Endothelial cell of umbilical vein (primary cell): ENCODE measurements at regions not wholly inside any gene's neighbourhood (a gene's known extent, or its start where the extent isn't known, plus 50 kb on each side); places are given as distances from the start of the nearest gene placed in this dataset.
A peak's percentile ranks its signal among the peaks of the same experiment; 100 is the strongest.

Experiments
- BruUV-seq: library from RNA; stranded (reverse); fragments of 400-500 nt; replicated peaks from 2 replicates; lab custom pipeline; 2021; lab: Mats Ljungman, UMichigan
- CTCF ChIA-PET: fragments of 300-600, 350-600 bp; sonication (Branson Sonifier 250); formaldehyde crosslinking; loops from one replicate; lab custom pipeline; 2021; ENCODE audit warnings: antibody characterized with exemption, inconsistent platforms; lab: Charles Lee
- POLR2A ChIA-PET: fragments of 300-600, 350-600 bp; sonication (Branson Sonifier 250); formaldehyde crosslinking; loops from one replicate; lab custom pipeline; 2021; ENCODE audit warnings: antibody characterized with exemption, inconsistent platforms; lab: Charles Lee
- DNase-seq: peaks from one replicate; pipeline ENCODE4 v3.0.0-alpha.2; 2011; ENCODE audit warnings: low read depth, low spot score
- FAIRE-seq: peaks from 2 replicates; lab custom pipeline; 2011; peaks lifted over from hg19 to GRCh38; lab: Jason Lieb, UNC
- H2AFZ ChIP-seq: 2 replicates; pipeline ENCODE4 v1.6.0; 2012; ENCODE audit warnings: low read depth, low read length, control low read depth, inconsistent platforms
- H3K27ac ChIP-seq: 2 replicates; pipeline ENCODE4 v1.5.1; 2011; ENCODE audit warnings: low read depth, mild to moderate bottlenecking, control low read depth, low read length, moderate library complexity; ENCODE audit not compliant: insufficient read depth
- H3K27me3 ChIP-seq, 2 experiments: 2 replicates each; pipeline versions ENCODE4 v1.6.0 to v1.6.1; 2011; ENCODE audit warnings: low read length in 2 of 2, mixed read lengths in 1 of 2; ENCODE audit not compliant: control insufficient read depth in 2 of 2, insufficient read depth in 2 of 2
- H3K36me3 ChIP-seq, 2 experiments: 2 replicates in 1 of 2; 3 replicates in 1 of 2; pipeline ENCODE4 v1.5.1; 2011; ENCODE audit warnings: low read length in 2 of 2, mild to moderate bottlenecking in 1 of 2, moderate library complexity in 1 of 2; ENCODE audit not compliant: control insufficient read depth in 2 of 2, insufficient read depth in 2 of 2; ENCODE audit errors: extremely low read depth in 1 of 2
- H3K4me1 ChIP-seq: 3 replicates; pipeline ENCODE4 v1.5.1; 2011; ENCODE audit warnings: mild to moderate bottlenecking, low read length; ENCODE audit not compliant: control insufficient read depth, insufficient read depth; ENCODE audit errors: extremely low read depth
- H3K4me2 ChIP-seq: 2 replicates; pipeline ENCODE4 v1.6.1; 2011; ENCODE audit warnings: low read length, control low read depth, mixed read lengths; ENCODE audit not compliant: insufficient read depth
- H3K4me3 ChIP-seq, 3 experiments: fragments of 200-600 bp in 1 of 3; sonication (generic), shearing (Covaris generic) in 1 of 3; replicated peaks in 1 of 3; 2 replicates each; pipeline ENCODE4 v1.5.1; 2011 to 2016; ENCODE audit warnings: control low read depth in 3 of 3, low read length in 3 of 3, mild to moderate bottlenecking in 2 of 3, inconsistent platforms in 1 of 3, low read depth in 1 of 3, moderate library complexity in 1 of 3; ENCODE audit not compliant: insufficient read depth in 1 of 3
- H3K79me2 ChIP-seq: 2 replicates; pipeline ENCODE4 v1.6.0; 2012; ENCODE audit warnings: low read length, inconsistent platforms; ENCODE audit not compliant: control insufficient read depth, insufficient read depth
- H3K9ac ChIP-seq: replicated peaks from 2 replicates; pipeline ENCODE3; 2011; ENCODE audit warnings: low read length, control low read depth; ENCODE audit not compliant: insufficient read depth; ENCODE audit errors: extremely low read depth
- H3K9me1 ChIP-seq: replicated peaks from 3 replicates; pipeline ENCODE4 v1.6.0; 2011; ENCODE audit warnings: mild to moderate bottlenecking, low read length; ENCODE audit not compliant: control insufficient read depth, insufficient read depth; ENCODE audit errors: extremely low read depth
- H3K9me3 ChIP-seq: replicated peaks from 2 replicates; pipeline ENCODE4 v1.5.1; 2012; ENCODE audit warnings: low read length, inconsistent platforms; ENCODE audit not compliant: control insufficient read depth, insufficient read depth
- H4K20me1 ChIP-seq: replicated peaks from 2 replicates; pipeline ENCODE3; 2011; ENCODE audit warnings: mild to moderate bottlenecking, low read length; ENCODE audit not compliant: control insufficient read depth, insufficient read depth; ENCODE audit errors: extremely low read depth
- CTCF ChIP-seq, 2 donors: IDR thresholded peaks; 1 replicate in 1 of 2; 2 replicates in 1 of 2; pipeline ENCODE4 v1.5.1; 2011; ENCODE audit warnings: low read length in 2 of 2, mild to moderate bottlenecking in 2 of 2, moderate library complexity in 2 of 2, control low read depth in 1 of 2, inconsistent platforms in 1 of 2, low read depth in 1 of 2; ENCODE audit not compliant: insufficient read depth in 1 of 2; ENCODE audit errors: extremely low read depth in 1 of 2
- EZH2 ChIP-seq: IDR thresholded peaks from 2 replicates; pipeline ENCODE4 v1.6.1; 2012; ENCODE audit warnings: borderline replicate concordance, low read depth, mild to moderate bottlenecking, moderate library complexity, low read length, inconsistent platforms; ENCODE audit not compliant: severe bottlenecking
- FOS ChIP-seq: IDR thresholded peaks from 2 replicates; pipeline ENCODE4 v1.6.1; 2011; ENCODE audit warnings: mild to moderate bottlenecking, low read length, moderate library complexity, borderline replicate concordance; ENCODE audit not compliant: insufficient read depth
- MAX ChIP-seq: IDR thresholded peaks from 2 replicates; pipeline ENCODE4 v1.6.1; 2011; ENCODE audit not compliant: insufficient read depth, insufficient read length
- MYC ChIP-seq: IDR thresholded peaks from one replicate; pipeline ENCODE4 v1.6.1; 2011; ENCODE audit warnings: mild to moderate bottlenecking, low read depth, low read length
- POLR2A ChIP-seq: IDR thresholded peaks from 2 replicates; pipeline ENCODE4 v1.6.1; 2012; ENCODE audit warnings: low read depth, mild to moderate bottlenecking, control low read depth, low read length
- dilution Hi-C: fragments of 300-500 bp; cut with MboI; formaldehyde crosslinking; loops from one replicate; pipeline ENCODE4 v1.15.0; 2019; ENCODE audit warnings: low sequenced_read_pairs; ENCODE audit not compliant: extremely low pct_ligation_motif_present
- intact Hi-C: fragments of 100-400 bp; cut with micrococcal nuclease; formaldehyde crosslinking; loops from one replicate; pipeline ENCODE4 v1.10.0; 2022

- Histone ChIP-seq H3K4me3 (no peak overlapping the region), H3K27ac (no peak overlapping the region), H2AFZ (no peak overlapping the region), H3K4me1 (peaks cover 5% of the 10 kb centered on the region), H3K79me2 (no peaks in the 10 kb centered on the region), H3K27me3 (peaks cover 75 to 78% of the 10 kb centered on the region in 2 experiments), H3K9ac (no peak overlapping the region), H3K9me1 (no peaks in the 10 kb centered on the region), H3K4me2 (no peak overlapping the region), H3K36me3 (no peaks in the 10 kb centered on the region), H4K20me1 (no peaks in the 10 kb centered on the region), H3K9me3 (no peaks in the 10 kb centered on the region)
- intact Hi-C loops: loop anchor here (5.0 kb wide), 3 partner anchors 67 to 263 kb away; partner anchors contain the start of genes API5 and HSD17B12
- ChIA-PET CTCF (interaction anchor here (1.2 to 5.1 kb wide), 5 partner anchors 9 to 277 kb away, joined by 3 to 39 read pairs (median 4); no protein-coding TSS in a partner anchor), POLR2A (no interaction called here)
- dilution Hi-C loops: no loop called here
- FAIRE-seq: no peak
- TF ChIP-seq EZH2 (peak; percentile 96), MYC (no peak)
- no TSS peak for BruUV-seq
- peak; percentile 10 for DNase-seq
Observed at GRCh38 chr11:43574949-43575912, 105.3 kb upstream of the HSD17B12 start.

- no peak overlapping the region for H3K27ac ChIP-seq
- H3K4me1 ChIP-seq: peaks cover 5% of the 10 kb centered on the region
- no peak overlapping the region for H2AFZ ChIP-seq
- no TSS peak for BruUV-seq
- dilution Hi-C loops: no loop called here
- POLR2A ChIA-PET: no interaction called here
- intact Hi-C loops: loop anchor here (2.0 to 5.0 kb wide), 4 partner anchors 66 to 277 kb away; partner anchors contain the start of genes API5 and HSD17B12
- DNase-seq (no peak), FAIRE-seq (no peak)
- H3K4me2 ChIP-seq: no peak overlapping the region
- H3K27me3 ChIP-seq: peaks cover 82% of the 10 kb centered on the region in 2 experiments
- CTCF ChIA-PET: interaction anchor here (1.2 to 5.1 kb wide), 4 partner anchors 10 to 276 kb away, joined by 4 to 39 read pairs (median 8); no protein-coding TSS in a partner anchor
- no peaks in the 10 kb centered on the region for H3K9me3 ChIP-seq
- H3K9me1 ChIP-seq: no peaks in the 10 kb centered on the region
- H3K36me3 ChIP-seq: no peaks in the 10 kb centered on the region
- no peak overlapping the region for H3K9ac ChIP-seq
- no peak for TF ChIP-seq MYC
- TF ChIP-seq CTCF (IDR thresholded peaks at IDR 0.05; ENCODE audit: extremely low read depth in 1 of 2, insufficient read depth in 1 of 2, low read depth in 1 of 2, low read length in 2 of 2): no peak
- no peak for TF ChIP-seq FOS
- TF ChIP-seq POLR2A: no peak
- TF ChIP-seq MAX: no peak
- no peak for TF ChIP-seq EZH2
- no peaks in the 10 kb centered on the region for H4K20me1 ChIP-seq
- H3K4me3 ChIP-seq: no peak overlapping the region
- no peaks in the 10 kb centered on the region for H3K79me2 ChIP-seq
Observed at GRCh38 chr11:43575913-43576310, 104.6 kb upstream of the HSD17B12 start.
